HL-60 (cell line): ENCODE measurements at regions not wholly inside any gene's neighbourhood (a gene's known extent, or its start where the extent isn't known, plus 50 kb on each side); places are given as distances from the start of the nearest gene placed in this dataset.

Source experiments
- DNase-seq, 2 experiments: peaks; one replicate each; pipeline ENCODE4 v3.0.0-alpha.2; 2010 to 2020; ENCODE audit warnings: low read depth in 1 of 2, low spot score in 1 of 2
- H3K27ac ChIP-seq: fragments of 250-450 bp; sonication (Bioruptor Pico); replicated peaks from 2 replicates; pipeline ENCODE4 v1.5.1; 2020; ENCODE audit warnings: mild to moderate bottlenecking, moderate library complexity
- H3K27me3 ChIP-seq: fragments of 250-450 bp; sonication (Bioruptor Pico); 2 replicates; pipeline ENCODE4 v1.5.1; 2021; ENCODE audit warnings: mild to moderate bottlenecking, moderate library complexity; ENCODE audit not compliant: insufficient read depth, poor library complexity, severe bottlenecking
- H3K4me3 ChIP-seq: replicated peaks from 2 replicates; pipeline ENCODE4 v1.5.1; 2011; ENCODE audit warnings: mild to moderate bottlenecking, control low read depth, low read length; ENCODE audit not compliant: insufficient read depth
- GABPA ChIP-seq: IDR thresholded peaks from 2 replicates; pipeline ENCODE4 v1.6.1; 2012; ENCODE audit warnings: low read depth
- POLR2AphosphoS5 ChIP-seq: IDR thresholded peaks from 2 replicates; pipeline ENCODE4 v1.6.1; 2012; ENCODE audit warnings: low read depth
- SPI1 ChIP-seq: IDR thresholded peaks from 2 replicates; pipeline ENCODE4 v1.6.1; 2012; ENCODE audit warnings: low read depth, mild to moderate bottlenecking, borderline replicate concordance
- TF ChIP-seq, protein P1 (sequence below): IDR thresholded peaks from one replicate; pipeline ENCODE4 v1.5.1; 2011; ENCODE audit warnings: low read length, control low read depth, inconsistent platforms; ENCODE audit not compliant: insufficient read depth
- TF ChIP-seq, protein P2 (sequence below): IDR thresholded peaks from 2 replicates; pipeline ENCODE4 v1.6.1; 2012; ENCODE audit warnings: low read depth; ENCODE audit not compliant: insufficient replicate concordance

DNA sequence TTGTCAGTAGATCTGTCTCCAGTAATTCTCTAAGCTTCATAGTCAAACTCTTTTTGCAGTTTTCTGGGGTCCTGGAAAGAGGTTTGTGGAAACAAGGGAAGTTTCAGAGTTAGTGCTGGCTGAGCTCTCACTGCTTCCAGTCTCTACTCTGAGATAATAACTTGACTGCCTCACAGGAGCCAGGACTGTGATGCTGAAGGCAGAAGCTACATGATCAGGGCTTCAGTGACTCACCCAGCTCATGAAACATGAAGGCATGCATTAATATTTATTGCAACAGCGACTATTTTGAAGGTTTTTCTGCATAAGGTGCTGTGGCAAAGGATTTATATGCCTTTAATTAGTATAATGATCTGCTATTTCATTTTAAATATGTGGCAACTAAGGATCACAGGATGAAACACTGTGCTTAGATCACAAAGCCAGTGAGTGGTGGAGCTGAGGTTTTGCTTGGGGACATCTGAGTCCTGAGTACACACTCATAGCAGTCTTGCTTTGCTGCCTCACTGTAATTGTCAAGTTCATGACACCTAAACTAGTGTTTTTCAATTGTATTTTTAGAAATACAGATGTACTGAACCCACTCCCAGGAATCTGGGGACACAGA, 448.4 kb upstream of the GCFC2 start:
- DNase-seq = no peak
- TF ChIP-seq, protein P1, sequence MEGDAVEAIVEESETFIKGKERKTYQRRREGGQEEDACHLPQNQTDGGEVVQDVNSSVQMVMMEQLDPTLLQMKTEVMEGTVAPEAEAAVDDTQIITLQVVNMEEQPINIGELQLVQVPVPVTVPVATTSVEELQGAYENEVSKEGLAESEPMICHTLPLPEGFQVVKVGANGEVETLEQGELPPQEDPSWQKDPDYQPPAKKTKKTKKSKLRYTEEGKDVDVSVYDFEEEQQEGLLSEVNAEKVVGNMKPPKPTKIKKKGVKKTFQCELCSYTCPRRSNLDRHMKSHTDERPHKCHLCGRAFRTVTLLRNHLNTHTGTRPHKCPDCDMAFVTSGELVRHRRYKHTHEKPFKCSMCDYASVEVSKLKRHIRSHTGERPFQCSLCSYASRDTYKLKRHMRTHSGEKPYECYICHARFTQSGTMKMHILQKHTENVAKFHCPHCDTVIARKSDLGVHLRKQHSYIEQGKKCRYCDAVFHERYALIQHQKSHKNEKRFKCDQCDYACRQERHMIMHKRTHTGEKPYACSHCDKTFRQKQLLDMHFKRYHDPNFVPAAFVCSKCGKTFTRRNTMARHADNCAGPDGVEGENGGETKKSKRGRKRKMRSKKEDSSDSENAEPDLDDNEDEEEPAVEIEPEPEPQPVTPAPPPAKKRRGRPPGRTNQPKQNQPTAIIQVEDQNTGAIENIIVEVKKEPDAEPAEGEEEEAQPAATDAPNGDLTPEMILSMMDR = no peak
- TF ChIP-seq GABPA = no peak
- TF ChIP-seq SPI1 = no peak
- TF ChIP-seq POLR2AphosphoS5 = no peak
- TF ChIP-seq, protein P2, sequence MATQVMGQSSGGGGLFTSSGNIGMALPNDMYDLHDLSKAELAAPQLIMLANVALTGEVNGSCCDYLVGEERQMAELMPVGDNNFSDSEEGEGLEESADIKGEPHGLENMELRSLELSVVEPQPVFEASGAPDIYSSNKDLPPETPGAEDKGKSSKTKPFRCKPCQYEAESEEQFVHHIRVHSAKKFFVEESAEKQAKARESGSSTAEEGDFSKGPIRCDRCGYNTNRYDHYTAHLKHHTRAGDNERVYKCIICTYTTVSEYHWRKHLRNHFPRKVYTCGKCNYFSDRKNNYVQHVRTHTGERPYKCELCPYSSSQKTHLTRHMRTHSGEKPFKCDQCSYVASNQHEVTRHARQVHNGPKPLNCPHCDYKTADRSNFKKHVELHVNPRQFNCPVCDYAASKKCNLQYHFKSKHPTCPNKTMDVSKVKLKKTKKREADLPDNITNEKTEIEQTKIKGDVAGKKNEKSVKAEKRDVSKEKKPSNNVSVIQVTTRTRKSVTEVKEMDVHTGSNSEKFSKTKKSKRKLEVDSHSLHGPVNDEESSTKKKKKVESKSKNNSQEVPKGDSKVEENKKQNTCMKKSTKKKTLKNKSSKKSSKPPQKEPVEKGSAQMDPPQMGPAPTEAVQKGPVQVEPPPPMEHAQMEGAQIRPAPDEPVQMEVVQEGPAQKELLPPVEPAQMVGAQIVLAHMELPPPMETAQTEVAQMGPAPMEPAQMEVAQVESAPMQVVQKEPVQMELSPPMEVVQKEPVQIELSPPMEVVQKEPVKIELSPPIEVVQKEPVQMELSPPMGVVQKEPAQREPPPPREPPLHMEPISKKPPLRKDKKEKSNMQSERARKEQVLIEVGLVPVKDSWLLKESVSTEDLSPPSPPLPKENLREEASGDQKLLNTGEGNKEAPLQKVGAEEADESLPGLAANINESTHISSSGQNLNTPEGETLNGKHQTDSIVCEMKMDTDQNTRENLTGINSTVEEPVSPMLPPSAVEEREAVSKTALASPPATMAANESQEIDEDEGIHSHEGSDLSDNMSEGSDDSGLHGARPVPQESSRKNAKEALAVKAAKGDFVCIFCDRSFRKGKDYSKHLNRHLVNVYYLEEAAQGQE = no peak
- Histone ChIP-seq H3K27me3 (no peaks in the 10 kb centered on the region), H3K4me3 (no peak overlapping the region), H3K27ac (no peak overlapping the region)

DNA sequence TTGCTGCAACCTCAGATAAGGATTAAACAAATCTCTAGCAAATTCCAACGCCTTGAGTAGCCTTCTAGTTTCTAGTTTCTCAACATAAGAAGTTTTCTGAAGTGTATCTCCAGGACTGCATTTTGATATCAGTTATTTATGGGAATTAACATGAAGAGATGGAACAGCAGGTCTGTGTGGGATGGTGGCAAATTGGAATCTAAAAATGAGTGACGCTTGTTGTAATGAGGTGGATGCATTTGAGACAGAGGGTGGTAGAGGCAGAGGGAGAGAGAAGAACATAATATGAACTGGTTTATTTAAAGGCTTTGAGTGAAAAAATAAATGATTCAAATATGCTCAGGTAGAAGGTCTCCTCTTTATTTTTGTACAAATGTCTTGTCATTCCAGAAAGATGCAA, 446.8 kb upstream of the GCFC2 start:
- Histone ChIP-seq H3K27me3 (no peaks in the 10 kb centered on the region), H3K27ac (no peak overlapping the region), H3K4me3 (no peak overlapping the region)
- TF ChIP-seq, protein P2 = no peak
- TF ChIP-seq SPI1 = no peak
- DNase-seq = no peak

DNA sequence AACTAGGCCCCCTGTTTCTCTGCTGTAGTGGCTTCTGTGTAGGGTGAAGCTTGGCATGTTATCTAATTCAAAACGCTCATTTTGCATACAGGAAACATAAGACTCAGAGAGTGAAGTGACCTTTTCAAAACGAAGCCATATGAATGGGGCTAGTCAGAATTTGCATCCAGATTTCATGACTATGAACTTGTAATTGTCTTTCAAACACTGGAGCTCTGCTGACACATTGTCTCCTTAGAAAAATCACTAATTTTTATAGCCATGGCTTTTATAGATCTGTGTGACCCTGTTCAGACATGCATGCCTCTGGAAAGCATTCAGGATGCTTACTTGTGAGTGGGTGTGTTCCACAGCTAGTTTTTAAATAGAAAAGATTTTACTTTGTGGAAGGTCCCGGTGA, 444.3 kb upstream of the GCFC2 start:
- no peak for TF ChIP-seq GABPA
- TF ChIP-seq, protein P2 = no peak
- no peak for TF ChIP-seq POLR2AphosphoS5
- TF ChIP-seq SPI1 = no peak
- TF ChIP-seq, protein P1 = no peak
- H3K4me3 ChIP-seq = no peak overlapping the region
- H3K27ac ChIP-seq = no peak overlapping the region
- no peak for DNase-seq
- no peaks in the 10 kb centered on the region for H3K27me3 ChIP-seq
